HG02759 (cell line): ENCODE measurements at regions not wholly inside any gene's neighbourhood (a gene's known extent, or its start where the extent isn't known, plus 50 kb on each side); places are given as distances from the start of the nearest gene placed in this dataset.
"Not testable (repeated sequence)": the region's sequence is repeated elsewhere in the genome, so short reads cannot be mapped to it uniquely, and the experiment has no call there.

Source experiments
- ATAC-seq: cut with Tn5 transposase; IDR thresholded peaks from one replicate; pipeline ENCODE4 v1.9.1; 2021; ENCODE audit warnings: mild to moderate bottlenecking, moderate library complexity; ENCODE audit not compliant: unreplicated experiment

DNA sequence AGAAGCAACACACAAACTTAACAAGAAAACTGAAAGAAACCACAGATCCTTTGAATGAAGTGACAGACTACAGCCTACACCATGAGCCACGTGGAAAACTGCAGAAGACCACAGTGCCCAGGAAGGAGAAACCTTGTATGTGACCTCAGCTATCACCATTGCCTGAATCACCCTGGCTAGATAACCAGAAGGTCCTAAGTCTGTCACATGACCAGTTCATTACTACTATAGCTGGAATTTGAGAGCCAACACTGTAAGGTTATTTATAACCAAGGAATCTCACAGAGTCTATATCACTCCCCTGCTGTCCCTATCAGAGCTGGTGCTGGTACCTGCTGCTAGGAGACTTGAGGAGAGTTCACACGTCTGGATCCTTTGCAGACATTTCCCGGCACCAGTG lies 90.3 kb upstream of the FBXL17 start:
- no peak for ATAC-seq

DNA sequence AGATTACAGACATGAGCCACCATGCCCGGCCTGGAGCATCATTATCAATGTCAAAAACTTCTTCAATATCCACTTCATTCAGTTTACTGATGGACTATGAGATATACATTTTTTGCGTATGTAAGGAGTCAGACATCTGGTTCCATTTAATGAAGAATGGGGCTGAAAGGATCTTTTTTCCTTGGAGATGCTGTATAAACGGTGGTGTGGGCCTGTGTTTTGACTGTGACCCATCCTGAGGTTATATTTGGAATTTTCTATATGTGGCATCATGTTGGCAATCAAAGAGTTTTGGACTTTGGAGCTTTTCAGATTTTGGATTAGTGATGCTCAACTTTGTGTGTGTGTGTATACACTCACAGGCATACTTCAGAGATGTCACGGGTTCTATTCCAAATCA lies 85.7 kb upstream of the FBXL17 start:
- no peak for ATAC-seq

DNA sequence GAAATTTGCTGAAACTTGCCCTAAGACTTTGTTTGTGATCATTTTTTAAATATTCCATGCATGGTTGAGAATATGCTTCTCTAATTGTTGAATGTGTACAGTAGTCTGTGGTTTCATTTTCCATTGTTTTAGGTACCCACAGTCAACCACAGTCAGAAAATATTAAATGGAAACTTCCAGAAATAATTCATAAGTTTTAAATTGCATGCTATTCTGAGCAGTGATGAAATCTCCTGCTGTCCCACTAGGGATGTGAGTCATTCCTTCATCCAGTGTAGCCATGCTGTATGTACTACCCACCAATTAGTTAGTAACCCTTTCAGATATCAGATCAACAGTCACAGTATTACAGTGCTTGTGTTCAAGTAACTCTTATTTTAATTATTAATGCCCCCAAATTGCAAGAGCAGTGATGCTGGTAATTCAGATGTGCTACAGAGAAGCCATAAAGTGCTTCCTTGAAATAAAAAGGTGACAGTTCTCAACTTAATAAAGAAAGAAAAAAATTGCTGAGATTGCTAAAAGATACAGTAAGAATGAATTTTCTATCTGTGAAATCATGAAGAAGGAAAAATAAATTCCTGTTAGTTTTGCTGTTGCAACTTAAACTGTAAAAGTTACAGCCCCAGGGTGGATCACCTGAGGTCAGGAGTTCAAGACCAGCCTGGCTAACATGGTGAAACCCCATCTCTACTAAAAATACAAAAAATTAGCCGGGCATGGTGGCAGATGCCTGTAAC lies 79.9 kb upstream of the FBXL17 start:
- ATAC-seq = no peak

DNA sequence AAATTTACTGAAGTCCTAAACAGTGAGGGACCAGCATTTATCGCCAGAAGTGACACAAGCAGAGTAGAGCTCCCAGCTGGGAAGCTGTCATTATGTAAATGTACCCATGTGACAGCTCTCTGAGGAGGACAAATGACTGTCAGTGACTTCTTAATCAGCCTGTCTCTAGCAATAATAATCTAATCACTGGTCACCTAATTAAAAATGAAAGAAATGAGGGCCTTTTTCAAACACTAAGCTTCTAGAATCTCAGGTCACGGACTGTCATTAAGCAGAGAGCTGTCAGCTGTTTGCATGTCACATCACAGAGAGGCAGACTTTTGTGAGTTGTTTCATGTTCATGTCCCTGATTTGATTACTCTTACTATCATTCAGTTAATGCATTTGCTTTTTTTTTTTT lies 77.9 kb upstream of the FBXL17 start:
- no peak for ATAC-seq

DNA sequence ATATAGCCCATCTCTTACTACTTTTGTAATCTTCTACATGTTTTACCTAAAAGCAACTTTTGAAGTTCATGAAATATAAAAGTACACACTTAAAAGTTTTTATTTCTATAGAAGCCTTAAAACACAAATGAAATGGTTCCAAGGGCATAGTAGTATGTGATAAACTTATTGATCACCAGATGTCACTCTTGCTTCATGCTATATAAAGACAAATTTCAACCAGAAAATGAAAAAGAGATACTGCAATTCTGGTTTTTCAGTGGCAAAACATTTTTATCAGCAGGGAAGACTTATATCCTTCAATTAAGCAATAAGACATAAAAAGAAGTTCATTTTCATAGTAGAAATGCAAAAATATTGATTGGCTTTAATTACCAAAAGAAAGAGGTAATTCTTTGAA lies 69.4 kb upstream of the FBXL17 start:
- ATAC-seq = no peak

DNA sequence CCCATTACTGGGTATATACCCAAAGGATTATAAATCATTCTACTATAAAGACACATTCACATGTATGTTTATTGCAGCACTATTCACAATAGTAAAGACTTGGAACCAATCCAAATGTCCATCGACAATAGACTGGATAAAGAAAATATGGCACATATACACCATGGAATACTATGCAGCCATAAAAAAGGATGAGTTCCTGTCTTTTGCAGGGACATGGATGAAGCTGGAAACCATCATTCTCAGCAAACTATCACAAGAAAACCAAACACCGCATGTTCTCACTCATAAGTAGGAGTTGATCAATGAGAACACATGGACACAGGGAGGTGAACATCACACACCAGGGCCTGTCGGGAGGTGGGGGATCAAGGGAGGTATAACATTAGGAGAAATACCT lies 62.2 kb upstream of the FBXL17 start:
- ATAC-seq = not testable (repeated sequence)

GRCh38 chr5:108442063-108442651 lies 60.3 kb upstream of the FBXL17 start:
- not testable (repeated sequence) for ATAC-seq

GRCh38 chr5:108437425-108437824 lies 55.5 kb upstream of the FBXL17 start:
- ATAC-seq = no peak

- no peak for ATAC-seq
These were observed 54.8 kb upstream of the FBXL17 start for GRCh38 chr5:108436696-108437095.

GRCh38 chr5:108433600-108433999 lies 51.7 kb upstream of the FBXL17 start:
- no peak for ATAC-seq

- no peak for ATAC-seq
These were observed 50.1 kb upstream of the FBXL17 start for GRCh38 chr5:108432024-108432423.
